ENCODE measurements at regions not wholly inside any gene's neighbourhood (a gene's known extent, or its start where the extent isn't known, plus 50 kb on each side); places are given as distances from the start of the nearest gene placed in this dataset.

DNA sequence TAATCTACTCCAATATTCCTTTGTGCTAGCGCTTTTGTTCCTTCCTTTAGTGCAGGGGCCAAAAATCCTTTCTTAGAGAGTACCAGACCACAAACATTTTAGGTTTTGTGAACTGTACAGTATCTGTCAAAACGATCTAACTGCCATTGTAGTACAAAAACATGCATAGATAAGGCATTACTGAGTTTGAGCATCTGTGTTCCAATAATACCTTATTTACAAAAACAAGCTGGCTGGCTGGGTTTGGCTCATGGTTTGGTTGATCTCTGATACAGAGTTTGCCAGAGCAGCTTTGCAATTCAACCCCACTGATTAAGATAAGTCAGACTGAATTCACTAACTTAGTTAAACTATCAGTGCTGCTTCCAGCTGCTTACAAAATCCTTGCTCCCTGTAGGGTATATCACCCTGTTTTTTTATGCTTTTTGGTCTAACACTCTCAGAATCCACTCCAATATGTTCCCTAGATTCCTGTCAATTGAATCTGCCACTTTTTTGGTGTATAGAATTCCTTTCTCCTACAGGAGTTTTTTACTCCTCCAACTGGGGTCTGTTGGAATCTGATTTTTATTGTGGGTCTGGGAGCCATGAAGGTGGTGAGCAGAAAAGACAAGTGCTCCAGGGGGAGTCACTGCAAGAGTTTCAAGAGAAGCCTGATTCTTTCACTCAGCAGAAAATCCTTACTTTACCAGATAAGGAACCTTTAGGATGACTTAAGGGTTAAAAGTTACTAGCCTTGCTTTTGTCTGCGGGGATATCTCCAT is 1399.4 kb downstream of the EFNB2 start:
- DNase-seq (ENCODE audit: low read depth): no peak

DNA sequence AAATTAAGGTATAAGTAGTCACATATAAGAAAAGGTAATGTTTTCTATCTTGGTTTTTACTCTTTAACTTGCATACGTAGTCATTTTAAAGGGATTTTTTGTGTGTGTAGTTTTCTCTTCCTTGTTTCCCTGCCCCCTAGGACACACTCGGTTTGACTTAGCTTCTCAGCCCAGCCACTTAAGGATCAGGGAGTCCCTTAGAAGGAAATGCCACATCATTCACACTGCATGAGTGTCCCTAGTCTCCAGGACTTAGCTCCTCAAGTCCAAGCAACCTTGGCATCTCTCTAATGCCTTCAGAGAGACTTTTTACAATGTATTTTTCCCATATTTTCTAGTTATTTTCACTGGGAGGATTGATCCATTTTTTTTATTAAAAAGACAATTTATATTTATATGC is 1407.7 kb downstream of the EFNB2 start:
- DNase-seq (ENCODE audit: low read depth): no peak

DNA sequence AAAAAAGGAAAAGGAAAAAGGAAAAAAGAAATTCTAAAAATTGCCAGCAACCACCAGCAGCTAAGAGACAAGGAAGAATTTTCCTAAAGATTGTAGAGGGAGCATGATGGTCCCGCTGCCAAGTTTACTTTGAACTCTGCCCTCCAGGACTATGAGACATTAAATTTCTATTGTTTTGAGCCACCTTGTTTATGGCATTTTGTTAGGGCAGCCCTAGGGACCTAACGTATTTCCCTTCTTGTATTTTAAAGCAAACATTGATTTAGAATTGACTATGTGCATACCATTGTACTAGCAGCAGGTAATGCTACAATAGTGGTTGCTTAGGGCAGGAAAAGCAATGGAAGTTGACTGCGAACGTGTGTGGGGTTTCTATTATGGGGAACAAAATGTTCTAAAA is 1414.2 kb downstream of the EFNB2 start:
- DNase-seq (ENCODE audit: low read depth): no peak

- no peak for DNase-seq (ENCODE audit: low read depth)
Measured at GRCh38 chr13:105118426-105118985, 1417.0 kb downstream of the EFNB2 start.

DNA sequence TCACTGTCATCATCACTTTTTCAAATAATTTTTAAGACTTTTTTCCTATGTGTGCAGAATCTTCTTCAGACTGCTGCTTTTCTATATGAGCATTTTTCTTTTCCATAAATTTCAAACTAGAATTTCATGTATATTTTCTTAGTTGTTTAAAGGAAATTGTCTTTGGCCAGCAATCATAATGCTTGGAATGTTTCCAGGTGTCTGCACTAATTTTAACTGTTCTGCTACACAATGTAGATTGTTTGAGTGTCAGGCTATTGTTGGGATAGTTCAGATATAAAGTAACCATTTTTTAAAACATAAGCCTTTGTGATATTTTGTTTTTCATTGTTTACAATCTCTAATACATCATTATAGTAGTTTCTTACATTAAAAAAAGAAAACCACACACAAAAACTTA is 1418.5 kb downstream of the EFNB2 start:
- DNase-seq (ENCODE audit: low read depth): no peak

DNA sequence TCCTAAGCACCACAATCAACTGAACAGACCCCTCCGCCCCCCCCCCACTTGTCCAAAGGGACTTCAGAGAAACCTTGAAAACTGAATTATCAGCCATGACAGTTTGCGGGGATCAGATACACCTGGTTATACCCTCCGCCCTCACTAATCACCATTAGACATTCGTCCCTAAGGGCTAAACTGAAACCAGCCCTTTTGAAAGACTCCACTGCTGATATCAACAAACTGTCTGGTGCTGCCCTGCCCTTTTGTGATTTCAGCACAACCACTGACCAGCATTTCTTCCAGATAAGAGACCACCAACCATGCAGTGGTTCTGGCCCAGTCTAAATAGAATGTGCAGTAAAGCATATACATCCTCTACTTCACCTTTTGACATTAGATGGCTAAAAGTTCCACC is 1422.9 kb downstream of the EFNB2 start:
- no peak for DNase-seq (ENCODE audit: low read depth)

DNA sequence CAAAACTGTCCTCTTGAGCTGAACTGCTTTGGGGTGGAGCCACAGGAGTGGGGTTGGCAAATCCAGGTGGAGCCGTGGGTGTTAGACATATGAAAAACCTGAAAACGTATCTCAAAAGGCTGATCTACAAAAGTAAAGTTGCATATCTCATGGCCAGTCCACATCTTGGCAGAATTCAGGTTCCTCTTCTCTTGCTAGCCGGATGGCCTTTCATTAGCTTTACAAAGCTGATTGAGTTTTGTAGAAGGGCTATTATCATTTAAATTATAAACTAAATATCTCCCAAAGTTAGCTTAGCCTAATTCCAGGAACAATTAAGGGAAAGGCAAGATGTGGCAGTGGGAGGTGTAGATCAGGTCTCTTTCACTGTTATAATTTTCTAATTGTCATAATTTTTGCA is 1427.7 kb downstream of the EFNB2 start:
- no peak for DNase-seq (ENCODE audit: low read depth)

GRCh38 chr13:105105471-105105870 is 1430.0 kb downstream of the EFNB2 start:
- no peak for DNase-seq (ENCODE audit: low read depth)

- DNase-seq (ENCODE audit: low read depth): no peak
Measured at GRCh38 chr13:105097521-105097920, 1437.9 kb downstream of the EFNB2 start.

GRCh38 chr13:105089858-105090643 is 1445.4 kb downstream of the EFNB2 start:
- no peak for DNase-seq (ENCODE audit: low read depth)

DNA sequence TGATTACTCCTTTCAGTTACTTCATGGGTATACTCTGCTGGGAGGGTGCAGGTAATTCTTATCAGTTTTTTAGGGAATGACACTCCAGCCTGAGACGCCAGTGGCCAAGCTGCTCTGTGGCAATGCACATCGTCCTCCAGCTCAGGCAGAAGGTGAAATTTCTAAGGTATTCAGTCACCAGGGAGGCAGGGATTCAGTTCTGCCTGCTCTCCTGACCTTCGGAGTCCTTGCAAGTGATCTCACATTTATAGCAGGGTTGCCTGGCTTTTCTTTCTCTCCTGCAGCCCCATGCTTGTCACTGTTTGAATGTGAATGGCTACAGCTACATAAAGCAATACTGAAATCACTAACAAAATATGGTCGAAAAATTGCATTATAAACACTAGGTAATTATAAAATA is 1447.5 kb downstream of the EFNB2 start:
- no peak for DNase-seq (ENCODE audit: low read depth)

DNA sequence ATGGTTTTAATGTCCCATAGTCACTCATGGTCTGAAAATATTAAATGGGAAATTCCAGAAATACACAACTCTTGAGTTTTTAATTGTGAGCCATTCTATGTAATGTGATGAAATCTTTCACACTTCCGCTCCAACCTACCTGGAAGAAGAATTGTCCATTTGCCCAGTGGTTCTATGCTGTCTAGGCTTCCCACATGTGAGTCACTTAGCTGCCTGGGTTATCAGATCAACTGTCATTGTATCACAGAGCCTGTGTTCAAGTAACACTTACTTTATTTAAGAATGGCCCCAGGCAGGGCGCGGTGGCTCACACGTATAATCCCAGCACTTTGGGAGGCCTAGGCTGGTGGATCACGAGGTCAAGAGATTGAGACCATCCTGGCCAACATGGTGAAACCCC is 1450.5 kb downstream of the EFNB2 start:
- no peak for DNase-seq (ENCODE audit: low read depth)

DNA sequence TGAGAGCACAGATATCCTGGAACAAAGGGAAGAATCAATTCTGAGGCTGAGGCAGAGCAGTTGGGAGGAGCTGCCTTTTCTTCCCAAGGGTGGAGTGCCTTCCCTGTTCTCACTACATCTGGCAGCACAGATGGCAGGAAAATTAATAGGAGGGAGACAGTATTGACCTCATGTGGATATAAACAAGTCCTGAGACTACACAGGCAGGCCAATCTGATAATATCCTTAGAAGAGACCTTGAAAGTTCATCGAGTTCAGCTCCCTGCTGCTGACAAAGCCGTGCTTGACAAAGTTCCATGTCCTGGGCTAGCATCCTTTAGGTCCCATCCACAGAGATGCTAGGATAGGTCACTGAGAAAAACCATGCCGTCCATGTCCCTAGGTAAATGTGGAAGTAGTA is 1451.5 kb downstream of the EFNB2 start:
- DNase-seq (ENCODE audit: low read depth): no peak

GRCh38 chr13:105074755-105075154 is 1460.7 kb downstream of the EFNB2 start:
- DNase-seq (ENCODE audit: low read depth): no peak

- no peak for DNase-seq (ENCODE audit: low read depth)
Measured at GRCh38 chr13:105073041-105073440, 1462.4 kb downstream of the EFNB2 start.

- no peak for DNase-seq (ENCODE audit: low read depth)
Measured at GRCh38 chr13:105070452-105070851, 1465.0 kb downstream of the EFNB2 start.

DNA sequence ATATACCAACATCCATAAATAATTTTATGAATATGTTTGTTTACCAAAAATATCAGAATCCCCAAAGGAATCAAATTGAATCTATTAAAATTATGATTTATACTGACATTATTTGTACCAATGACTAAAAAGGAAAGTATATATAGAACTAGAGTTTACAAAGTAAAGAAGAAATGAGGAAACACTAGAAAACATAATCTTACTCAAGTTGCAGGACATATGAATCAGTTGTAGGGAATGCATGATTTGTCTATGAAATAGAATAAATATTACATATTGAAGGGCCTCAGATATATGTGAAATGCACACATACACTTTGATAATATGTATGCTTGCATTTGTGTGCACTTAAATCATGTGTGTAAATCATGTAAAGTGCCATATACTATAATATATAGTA is 1466.4 kb downstream of the EFNB2 start:
- DNase-seq (ENCODE audit: low read depth): no peak

GRCh38 chr13:105063676-105064075 is 1471.8 kb downstream of the EFNB2 start:
- no peak for DNase-seq (ENCODE audit: low read depth)

DNA sequence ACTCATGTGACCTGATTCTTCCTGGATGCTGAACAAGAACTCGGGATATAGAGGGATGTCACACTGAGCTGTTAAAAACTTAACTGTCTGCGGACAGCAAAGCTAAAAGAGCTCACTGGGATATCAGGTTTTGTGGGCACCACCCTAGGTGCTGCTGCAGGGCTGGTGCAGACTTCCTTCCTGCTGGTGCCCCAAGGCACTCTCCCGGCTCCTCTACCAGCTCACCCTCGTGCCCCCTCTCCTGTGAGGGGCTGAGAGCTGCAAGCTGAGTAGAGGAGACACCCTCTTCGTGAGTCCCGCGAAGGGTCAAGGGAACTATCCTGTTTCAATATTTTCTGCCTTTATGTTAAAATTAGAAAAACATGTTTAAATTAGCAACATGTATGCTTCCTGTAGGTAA is 1475.7 kb downstream of the EFNB2 start:
- no peak for DNase-seq (ENCODE audit: low read depth)

GRCh38 chr13:105058517-105058916 is 1476.9 kb downstream of the EFNB2 start:
- DNase-seq (ENCODE audit: low read depth): no peak

DNA sequence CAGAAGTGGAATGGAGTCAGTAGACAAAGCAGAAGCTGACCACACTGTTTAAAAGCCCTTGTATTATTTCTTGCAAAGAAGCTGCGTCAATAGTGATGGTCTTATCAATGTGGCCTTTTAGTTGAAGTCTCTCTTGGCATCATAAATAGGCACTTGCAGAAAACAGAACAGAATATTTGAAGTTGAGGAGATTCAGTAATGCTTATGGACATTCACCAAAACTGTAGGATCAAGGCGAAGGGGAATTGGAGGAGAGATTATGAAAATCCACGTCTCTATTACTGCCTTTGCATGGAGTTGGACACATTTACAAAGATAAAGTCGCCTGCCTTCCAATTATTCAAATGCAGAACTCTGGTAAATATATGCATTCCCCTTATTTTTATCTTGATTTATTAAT is 1482.8 kb downstream of the EFNB2 start:
- DNase-seq (ENCODE audit: low read depth): no peak

DNA sequence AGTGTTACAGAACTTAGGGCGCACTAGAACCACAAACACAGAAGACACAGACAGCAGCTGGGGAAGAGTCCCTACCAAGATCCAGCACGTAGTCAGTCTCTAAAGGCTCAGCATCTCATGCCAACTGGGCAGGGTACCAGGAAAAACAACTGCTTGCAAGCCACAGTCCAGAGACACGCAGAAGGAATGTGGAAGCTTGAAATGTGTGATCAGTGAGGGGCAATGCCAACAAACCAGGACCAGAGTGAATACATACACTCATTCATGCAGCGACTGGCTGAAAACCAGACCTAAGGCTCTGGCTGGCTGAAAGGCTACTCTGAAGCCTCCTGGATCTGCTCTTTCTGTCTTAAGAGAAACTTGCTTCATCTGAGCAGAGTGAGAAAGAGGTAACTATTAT is 1484.8 kb downstream of the EFNB2 start:
- no peak for DNase-seq (ENCODE audit: low read depth)

GRCh38 chr13:105048677-105049076 is 1486.8 kb downstream of the EFNB2 start:
- DNase-seq (ENCODE audit: low read depth): no peak
